ENCODE measurements at regions not wholly inside any gene's neighbourhood (a gene's known extent, or its start where the extent isn't known, plus 50 kb on each side); places are given as distances from the start of the nearest gene placed in this dataset.

GRCh38 chr3:18030371-18030870, 288.0 kb upstream of the TBC1D5 start:
- no peak for DNase-seq

GRCh38 chr3:18027161-18027939, 284.9 kb upstream of the TBC1D5 start:
- DNase-seq, result no peak

- no peak for DNase-seq
Measured at GRCh38 chr3:18024715-18025114, 282.3 kb upstream of the TBC1D5 start.

- no peak for DNase-seq
Measured at GRCh38 chr3:18019161-18019495, 276.7 kb upstream of the TBC1D5 start.

- no peak for DNase-seq
Measured at GRCh38 chr3:18018491-18019160, 276.2 kb upstream of the TBC1D5 start.

- no peak for DNase-seq
Measured at GRCh38 chr3:18016366-18016765, 273.9 kb upstream of the TBC1D5 start.

- DNase-seq, result no peak
Measured at GRCh38 chr3:18012933-18013332, 270.5 kb upstream of the TBC1D5 start.

GRCh38 chr3:18012436-18012835, 270.0 kb upstream of the TBC1D5 start:
- DNase-seq, result no peak

GRCh38 chr3:18011387-18011786, 269.0 kb upstream of the TBC1D5 start:
- DNase-seq, result no peak

- no peak for DNase-seq
Measured at GRCh38 chr3:18010001-18010400, 267.6 kb upstream of the TBC1D5 start.

GRCh38 chr3:18008706-18009368, 266.4 kb upstream of the TBC1D5 start:
- DNase-seq, result no peak

GRCh38 chr3:18007980-18008379, 265.5 kb upstream of the TBC1D5 start:
- no peak for DNase-seq

- no peak for DNase-seq
Measured at GRCh38 chr3:17995769-17996168, 253.3 kb upstream of the TBC1D5 start.

GRCh38 chr3:17994167-17994566, 251.7 kb upstream of the TBC1D5 start:
- DNase-seq, result no peak

GRCh38 chr3:17990390-17990789, 248.0 kb upstream of the TBC1D5 start:
- no peak for DNase-seq

- DNase-seq, result no peak
Measured at GRCh38 chr3:17986348-17986816, 244.0 kb upstream of the TBC1D5 start.

- DNase-seq, result no peak
Measured at GRCh38 chr3:17985658-17986347, 243.4 kb upstream of the TBC1D5 start.

GRCh38 chr3:17983106-17983505, 240.7 kb upstream of the TBC1D5 start:
- no peak for DNase-seq

- DNase-seq, result no peak
Measured at GRCh38 chr3:17982211-17982880, 239.9 kb upstream of the TBC1D5 start.

- no peak for DNase-seq
Measured at GRCh38 chr3:17980863-17981262, 238.4 kb upstream of the TBC1D5 start.

GRCh38 chr3:17979911-17980310, 237.5 kb upstream of the TBC1D5 start:
- no peak for DNase-seq

- no peak for DNase-seq
Measured at GRCh38 chr3:17979252-17979651, 236.8 kb upstream of the TBC1D5 start.
